Right lobe of liver (tissue), 6 donors: ENCODE measurements at regions not wholly inside any gene's neighbourhood (a gene's known extent, or its start where the extent isn't known, plus 50 kb on each side); places are given as distances from the start of the nearest gene placed in this dataset.

Experiments used
- ATAC-seq, 4 donors: fragments of 200-7000 bp; cut with Tn5 transposase; one replicate each; pipeline ENCODE4 v1.9.1; 2020; ENCODE audit warnings: mild to moderate bottlenecking in 4 of 4, moderate library complexity in 4 of 4
- DNase-seq, 3 donors: peaks; one replicate each; pipeline ENCODE4 v3.0.0-alpha.2; 2020
- H3K27ac ChIP-seq, 3 donors: fragments of 200-600 bp; one replicate each; pipeline ENCODE4 v1.8.0; 2022
- H3K27me3 ChIP-seq, 2 donors: fragments of 200-600 bp; one replicate each; pipeline ENCODE4 v1.8.0; 2022
- H3K36me3 ChIP-seq, 4 donors: fragments of 200-600 bp; sonication (generic) in 1 of 4; one replicate each; pipeline versions ENCODE4 v1.5.1 to v1.8.0; 2017 to 2022; ENCODE audit warnings: control low read depth in 1 of 4
- H3K4me1 ChIP-seq, 4 donors: fragments of 200-600 bp; sonication (generic) in 1 of 4; one replicate each; pipeline versions ENCODE4 v1.5.1 to v1.8.0; 2017 to 2022; ENCODE audit warnings: control low read depth in 1 of 4
- H3K4me3 ChIP-seq, 3 donors: fragments of 200-600 bp; one replicate each; pipeline ENCODE4 v1.8.0; 2022
- H3K9me3 ChIP-seq, 4 donors: fragments of 200-600 bp; sonication (generic) in 1 of 4; one replicate each; pipeline versions ENCODE4 v1.5.1 to v1.8.0; 2017 to 2022; ENCODE audit warnings: control low read depth in 1 of 4
- POLR2A ChIP-seq: fragments of 450-650 bp; IDR thresholded peaks from one replicate; pipeline ENCODE4 v1.6.1; 2017; ENCODE audit warnings: antibody characterized with exemption, mild to moderate bottlenecking
- WGBS: methylation state at CpG from one replicate; pipeline ENCODE4 v1.1.6; 2018; ENCODE audit warnings: low coverage, low lambda C conversion rate; ENCODE audit not compliant: insufficient coverage; ENCODE audit errors: missing lambda C conversion rate; 5-methylcytosine and 5-hydroxymethylcytosine counted together
- intact Hi-C, 2 donors: fragments of 100-400 bp; cut with DNase I; formaldehyde crosslinking; loops; one replicate each; pipeline versions ENCODE4 v1.11.2 to v1.14.1; 2022
- TF ChIP-seq, protein P1 (sequence below), 4 donors: fragments of 200-600 bp in 3 of 4; fragments of 450-650 bp in 1 of 4; IDR thresholded peaks; one replicate each; pipeline versions ENCODE4 v1.5.1 to v1.8.0; 2016 to 2022; ENCODE audit warnings: antibody characterized with exemption in 4 of 4, mild to moderate bottlenecking in 2 of 4
- donor health status: DM: no; HTN: yes; CAD: no.
- donor health status: DM: no; HTN: no; CAD: no.
- donor health status: DM: no; HTN: no; CAD: no.
- donor health status: DM: no; HTN: yes; CAD: no.
- donor health status: DM: no; HTN: yes; CAD: no.

DNA sequence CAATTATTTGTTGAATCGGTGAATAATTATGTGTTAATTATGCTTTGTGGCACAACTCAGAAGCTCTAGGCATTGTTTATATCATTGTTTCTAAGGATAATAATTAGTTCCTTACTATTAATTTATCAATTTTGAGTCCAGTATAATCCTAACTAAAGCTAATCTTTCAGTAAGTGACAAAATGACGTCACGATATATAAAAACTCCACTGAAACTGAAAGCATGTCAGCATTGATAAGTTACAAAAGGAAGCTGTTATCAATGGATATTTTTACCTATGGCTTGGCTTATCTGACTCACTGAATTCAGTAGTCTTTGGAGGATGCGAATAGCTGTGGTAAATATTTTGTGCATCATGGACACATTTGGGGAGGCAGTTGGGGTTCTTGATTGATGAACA, 793.1 kb downstream of the NXPH1 start:
- 70% methylated on average over 4 of the region's 4 CpGs for WGBS

GRCh38 chr7:9231630-9232121, 798.3 kb downstream of the NXPH1 start:
- WGBS, result 38% methylated on average over 7 of the region's 7 CpGs
- Histone ChIP-seq H3K27me3 (no peaks in the 10 kb centered on the region), H3K27ac (no peak overlapping the region), H3K4me1 (no peaks in the 10 kb centered on the region), H3K9me3 (no peaks in the 10 kb centered on the region), H3K4me3 (no peak overlapping the region), H3K36me3 (no peaks in the 10 kb centered on the region)
- no peak for TF ChIP-seq POLR2A
- TF ChIP-seq, protein P1, sequence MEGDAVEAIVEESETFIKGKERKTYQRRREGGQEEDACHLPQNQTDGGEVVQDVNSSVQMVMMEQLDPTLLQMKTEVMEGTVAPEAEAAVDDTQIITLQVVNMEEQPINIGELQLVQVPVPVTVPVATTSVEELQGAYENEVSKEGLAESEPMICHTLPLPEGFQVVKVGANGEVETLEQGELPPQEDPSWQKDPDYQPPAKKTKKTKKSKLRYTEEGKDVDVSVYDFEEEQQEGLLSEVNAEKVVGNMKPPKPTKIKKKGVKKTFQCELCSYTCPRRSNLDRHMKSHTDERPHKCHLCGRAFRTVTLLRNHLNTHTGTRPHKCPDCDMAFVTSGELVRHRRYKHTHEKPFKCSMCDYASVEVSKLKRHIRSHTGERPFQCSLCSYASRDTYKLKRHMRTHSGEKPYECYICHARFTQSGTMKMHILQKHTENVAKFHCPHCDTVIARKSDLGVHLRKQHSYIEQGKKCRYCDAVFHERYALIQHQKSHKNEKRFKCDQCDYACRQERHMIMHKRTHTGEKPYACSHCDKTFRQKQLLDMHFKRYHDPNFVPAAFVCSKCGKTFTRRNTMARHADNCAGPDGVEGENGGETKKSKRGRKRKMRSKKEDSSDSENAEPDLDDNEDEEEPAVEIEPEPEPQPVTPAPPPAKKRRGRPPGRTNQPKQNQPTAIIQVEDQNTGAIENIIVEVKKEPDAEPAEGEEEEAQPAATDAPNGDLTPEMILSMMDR (IDR thresholded peaks at IDR 0.05), result no peak
- ATAC-seq (no peak), DNase-seq (no peak)
- intact Hi-C loops, result no loop called here

More for the DNA sequence above, 793.1 kb downstream of the NXPH1 start:
- DNase-seq (no peak), ATAC-seq (no peak)
- TF ChIP-seq, protein P1 (IDR thresholded peaks at IDR 0.05), result no peak
- no peak for TF ChIP-seq POLR2A
- Histone ChIP-seq H3K27me3 (no peaks in the 10 kb centered on the region), H3K9me3 (no peaks in the 10 kb centered on the region), H3K36me3 (no peaks in the 10 kb centered on the region), H3K4me3 (no peak overlapping the region), H3K4me1 (no peaks in the 10 kb centered on the region), H3K27ac (no peak overlapping the region)
- intact Hi-C loops, result no loop called here

GRCh38 chr7:9240001-9240400, 806.6 kb downstream of the NXPH1 start:
- intact Hi-C loops, result no loop called here
- TF ChIP-seq POLR2A, result no peak
- TF ChIP-seq, protein P1 (IDR thresholded peaks at IDR 0.05), result no peak
- Histone ChIP-seq H3K9me3 (no peaks in the 10 kb centered on the region), H3K27me3 (no peaks in the 10 kb centered on the region), H3K27ac (no peak overlapping the region), H3K36me3 (no peaks in the 10 kb centered on the region), H3K4me3 (no peak overlapping the region), H3K4me1 (no peaks in the 10 kb centered on the region)
- ATAC-seq (no peak), DNase-seq (no peak)

GRCh38 chr7:9241826-9242225, 808.4 kb downstream of the NXPH1 start:
- H3K4me1 ChIP-seq, result no peaks in the 10 kb centered on the region
- no peak for ATAC-seq
- H3K27me3 ChIP-seq, result no peaks in the 10 kb centered on the region
- TF ChIP-seq, protein P1 (IDR thresholded peaks at IDR 0.05), result no peak
- no peak for TF ChIP-seq POLR2A
- no peak overlapping the region for H3K27ac ChIP-seq
- no peak overlapping the region for H3K4me3 ChIP-seq
- H3K9me3 ChIP-seq, result no peaks in the 10 kb centered on the region
- WGBS, result 53% methylated on average over 1 of the region's 1 CpG
- intact Hi-C loops, result no loop called here
- DNase-seq, result no peak
- H3K36me3 ChIP-seq, result no peaks in the 10 kb centered on the region

GRCh38 chr7:9242636-9243035, 809.2 kb downstream of the NXPH1 start:
- Histone ChIP-seq H3K4me3 (no peak overlapping the region), H3K4me1 (no peaks in the 10 kb centered on the region), H3K36me3 (no peaks in the 10 kb centered on the region), H3K9me3 (no peaks in the 10 kb centered on the region), H3K27ac (no peak overlapping the region), H3K27me3 (no peaks in the 10 kb centered on the region)
- intact Hi-C loops, result no loop called here
- ATAC-seq, result no peak
- 46% methylated on average over 3 of the region's 3 CpGs for WGBS
- no peak for DNase-seq
- TF ChIP-seq POLR2A, result no peak
- TF ChIP-seq, protein P1 (IDR thresholded peaks at IDR 0.05), result no peak
